Epithelial cell of prostate (primary cell): ENCODE measurements at regions not wholly inside any gene's neighbourhood (a gene's known extent, or its start where the extent isn't known, plus 50 kb on each side); places are given as distances from the start of the nearest gene placed in this dataset.

Experiments
- DNase-seq: peaks from one replicate; pipeline ENCODE4 v3.0.0-alpha.2; 2011; ENCODE audit warnings: low read depth, low spot score
- H3K27ac ChIP-seq: fragments of 450-650 bp; 2 replicates; pipeline ENCODE4 v1.5.1; 2017; ENCODE audit warnings: mild to moderate bottlenecking

- no peak for DNase-seq
- no peak overlapping the region for H3K27ac ChIP-seq
Measured at GRCh38 chr16:86085795-86086194, 186.8 kb downstream of the IRF8 start.

- DNase-seq = no peak
- H3K27ac ChIP-seq = no peak overlapping the region
Measured at GRCh38 chr16:86086471-86086870, 187.5 kb downstream of the IRF8 start.

GRCh38 chr16:86087011-86087895, 188.3 kb downstream of the IRF8 start:
- H3K27ac ChIP-seq = no peak overlapping the region
- DNase-seq = no peak

- no peak overlapping the region for H3K27ac ChIP-seq
- no peak for DNase-seq
Measured at GRCh38 chr16:86087896-86088230, 188.9 kb downstream of the IRF8 start.

GRCh38 chr16:86088287-86088686, 189.3 kb downstream of the IRF8 start:
- no peak overlapping the region for H3K27ac ChIP-seq
- DNase-seq = no peak

- H3K27ac ChIP-seq = no peak overlapping the region
- no peak for DNase-seq
Measured at GRCh38 chr16:86088816-86089215, 189.9 kb downstream of the IRF8 start.

- DNase-seq = no peak
- H3K27ac ChIP-seq = no peak overlapping the region
Measured at GRCh38 chr16:86089334-86089900, 190.5 kb downstream of the IRF8 start.

- no peak for DNase-seq
- no peak overlapping the region for H3K27ac ChIP-seq
Measured at GRCh38 chr16:86089991-86090390, 191.0 kb downstream of the IRF8 start.

- no peak overlapping the region for H3K27ac ChIP-seq
- DNase-seq = no peak
Measured at GRCh38 chr16:86090461-86091170, 191.7 kb downstream of the IRF8 start.

- no peak for DNase-seq
Measured at GRCh38 chr16:86091976-86092375, 193.0 kb downstream of the IRF8 start.

GRCh38 chr16:86092586-86093480, 193.9 kb downstream of the IRF8 start:
- DNase-seq = no peak
- H3K27ac ChIP-seq = no peak overlapping the region

More at GRCh38 chr16:86091976-86092375, 193.0 kb downstream of the IRF8 start:
- no peak overlapping the region for H3K27ac ChIP-seq

GRCh38 chr16:86093801-86094750, 195.1 kb downstream of the IRF8 start:
- DNase-seq = no peak

GRCh38 chr16:86095131-86095752, 196.3 kb downstream of the IRF8 start:
- DNase-seq = no peak
- no peak overlapping the region for H3K27ac ChIP-seq

More at GRCh38 chr16:86093801-86094750, 195.1 kb downstream of the IRF8 start:
- H3K27ac ChIP-seq = no peak overlapping the region

- DNase-seq = no peak
- H3K27ac ChIP-seq = no peak overlapping the region
Measured at GRCh38 chr16:86095906-86096485, 197.0 kb downstream of the IRF8 start.

GRCh38 chr16:86096850-86097249, 197.9 kb downstream of the IRF8 start:
- no peak overlapping the region for H3K27ac ChIP-seq
- no peak for DNase-seq

GRCh38 chr16:86099326-86099725, 200.4 kb downstream of the IRF8 start:
- no peak for DNase-seq
- H3K27ac ChIP-seq = no peak overlapping the region

- H3K27ac ChIP-seq = no peak overlapping the region
- no peak for DNase-seq
Measured at GRCh38 chr16:86100205-86101136, 201.5 kb downstream of the IRF8 start.
